Loucy (cell line): ENCODE measurements at regions not wholly inside any gene's neighbourhood (a gene's known extent, or its start where the extent isn't known, plus 50 kb on each side); places are given as distances from the start of the nearest gene placed in this dataset.

Experiments
- CTCF ChIP-seq: fragments of 200-600 bp; sonication (generic); conservative IDR thresholded peaks from 2 replicates; pipeline ENCODE4 v1.5.1; 2014; ENCODE audit warnings: mild to moderate bottlenecking, antibody characterized with exemption, low read length
- EZH2phosphoT487 ChIP-seq: fragments of 200-600 bp; IDR thresholded peaks from 2 replicates; pipeline ENCODE4 v1.6.1; 2018; ENCODE audit warnings: antibody characterized with exemption, mild to moderate bottlenecking, moderate library complexity, borderline replicate concordance

- no peak for TF ChIP-seq CTCF
- no peak for TF ChIP-seq EZH2phosphoT487
Observed at GRCh38 chr2:241948901-241949735, 79.6 kb downstream of the RTP5 start.
